ENCODE measurements at regions not wholly inside any gene's neighbourhood (a gene's known extent, or its start where the extent isn't known, plus 50 kb on each side); places are given as distances from the start of the nearest gene placed in this dataset.

DNA sequence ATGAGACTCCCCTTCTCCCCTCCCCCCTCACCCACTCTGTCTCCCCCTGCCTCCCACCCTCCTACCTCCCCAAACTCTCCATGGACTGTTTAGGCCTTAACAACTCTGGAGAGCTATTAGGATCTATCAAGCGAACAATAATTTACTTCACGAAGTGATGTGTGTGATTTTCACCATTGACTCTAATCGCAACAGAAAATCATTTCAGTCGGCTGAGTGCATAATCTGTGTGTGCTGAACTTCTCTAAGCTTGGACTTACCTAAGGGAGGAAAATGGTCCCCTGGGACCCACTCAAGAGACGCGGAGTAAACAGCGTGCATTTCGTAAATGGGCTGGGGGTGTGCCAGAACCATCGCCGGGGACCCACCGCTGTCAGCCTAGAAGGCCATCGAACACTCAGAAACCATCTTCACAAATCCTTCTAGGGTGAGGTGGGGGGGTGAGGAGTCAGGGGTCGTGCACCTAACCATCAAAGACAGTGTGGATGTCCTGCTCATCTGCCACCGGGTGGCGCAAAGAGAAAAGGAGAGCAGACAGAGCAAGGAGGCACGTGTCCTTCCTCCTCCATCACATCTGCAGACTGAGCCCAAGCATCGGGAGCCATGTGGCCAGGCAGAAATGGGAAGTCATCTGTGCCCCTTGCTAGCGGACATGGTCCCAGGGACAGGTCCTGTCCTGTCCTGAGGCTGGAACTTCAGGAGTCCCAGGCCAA, 62.1 kb upstream of the NUP50 start (continued):
- TF ChIP-seq MYC (IDR thresholded peaks at IDR 0.05; ENCODE audit: low read depth, low read length) (peak; percentile 70), MYC (CRISPR knock-in tag; IDR thresholded peaks at IDR 0.05; ENCODE audit: borderline replicate concordance, low read depth) (no peak)

DNA sequence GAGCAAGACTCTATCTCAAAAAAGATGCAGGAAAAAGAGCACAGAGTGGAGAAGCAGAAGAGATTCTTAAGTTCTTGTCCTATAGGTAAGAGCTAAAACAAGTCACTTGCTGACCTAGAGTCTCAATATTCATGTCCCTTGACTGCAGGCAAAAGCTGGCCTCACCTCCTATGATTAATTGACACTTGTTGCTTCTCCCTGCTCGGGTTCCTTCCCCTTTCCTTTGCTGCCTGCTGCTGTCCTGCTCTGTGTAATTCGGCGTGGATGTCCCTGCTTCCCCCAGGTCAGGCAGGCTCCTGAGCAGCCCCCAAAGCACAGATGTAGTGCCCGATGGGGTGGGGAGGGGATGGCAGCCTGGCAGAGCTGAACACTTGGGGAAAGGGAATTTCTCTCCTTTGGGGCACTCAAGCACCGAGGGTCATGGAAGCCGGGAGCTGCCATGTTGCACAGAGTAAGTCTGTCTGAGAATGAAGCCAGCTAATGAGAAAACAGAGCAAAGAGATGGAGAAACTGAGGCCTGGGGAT, 60.8 kb upstream of the NUP50 start:
- POLR2A ChIA-PET, result no interaction called here
- peaks cover 2 to 16% of the 10 kb centered on the region in 2 experiments; a peak in 3 of 5 replicates for H3K27me3 ChIP-seq (ENCODE audit: control insufficient read depth in 2 of 2, insufficient read depth in 2 of 2, low read length in 2 of 2)
- no peak overlapping the region for H3K4me2 ChIP-seq (ENCODE audit: insufficient read depth, low read length)
- in situ Hi-C loops (cut with MboI), result loop anchor here (10.0 kb wide), 2 partner anchors 52 to 352 kb away; no protein-coding TSS in a partner anchor
- 0% methylated on average over 4 of the region's 6 CpGs for WGBS (ENCODE audit: insufficient coverage, low coverage, missing lambda C conversion rate)
- no peak overlapping the region for H3K4me3 ChIP-seq
- H2AFZ ChIP-seq (ENCODE audit: low read depth, low read length), result no peak overlapping the region
- no peaks in the 10 kb centered on the region for H3K9me3 ChIP-seq (replicated peaks; ENCODE audit: control insufficient read depth, insufficient read depth, low read depth, low read length)
- H3K4me1 ChIP-seq (replicated peaks in 1 of 2; ENCODE audit: control insufficient read depth in 2 of 2, insufficient read depth in 2 of 2, low read length in 2 of 2), result no peaks in the 10 kb centered on the region; a peak in 1 of 5 replicates
- intact Hi-C loops (cut with micrococcal nuclease), result loop anchor here (10.0 kb wide), 1 partner anchor 102 kb away; no protein-coding TSS in a partner anchor
- H3K9me1 ChIP-seq (ENCODE audit: control insufficient read depth, insufficient read depth, low read length), result no peaks in the 10 kb centered on the region
- H3K27ac ChIP-seq (ENCODE audit: extremely low read depth, low read depth, low read length), result no peak overlapping the region
- DNase-seq (ENCODE audit: extremely low read depth in 1 of 4, low spot score in 3 of 4), result no peak
- no TSS peak for BruUV-seq (replicated peaks)
- no peak for FAIRE-seq
- no peaks in the 10 kb centered on the region for H3K36me3 ChIP-seq (ENCODE audit: control insufficient read depth, insufficient read depth, low read length)
- CTCF ChIA-PET (ENCODE audit: low intra/inter-chr PET ratio), result interaction anchor here (0.7 kb wide), 1 partner anchor 60 kb away, joined by 3 read pairs; no protein-coding TSS in a partner anchor
- H4K20me1 ChIP-seq (replicated peaks; ENCODE audit: control insufficient read depth, insufficient read depth, low read length), result no peaks in the 10 kb centered on the region
- no peak overlapping the region for H3K9ac ChIP-seq (ENCODE audit: insufficient read depth in 1 of 2, low read depth in 2 of 2, low read length in 2 of 2)
- ATAC-seq, result no peak
- no peaks in the 10 kb centered on the region for H3K79me2 ChIP-seq (ENCODE audit: control insufficient read depth, insufficient read depth, low read length)
- TF ChIP-seq STAT5A (IDR thresholded peaks at IDR 0.05; ENCODE audit: borderline replicate concordance, low read length) (no peak), ZZZ3 (IDR thresholded peaks at IDR 0.05) (no peak), MXI1 (IDR thresholded peaks at IDR 0.05; ENCODE audit: low read depth, low read length) (no peak), RBM17 (IDR thresholded peaks at IDR 0.05; ENCODE audit: borderline replicate concordance, low read depth, low read length) (no peak), KAT2B (IDR thresholded peaks at IDR 0.05; ENCODE audit: low read depth, low read length) (no peak), SOX6 (IDR thresholded peaks at IDR 0.05) (no peak), MEIS2 (IDR thresholded peaks at IDR 0.05; ENCODE audit: partially characterized antibody) (no peak), GATAD2A (IDR thresholded peaks at IDR 0.05) (no peak)
- TF ChIP-seq, protein P1, sequence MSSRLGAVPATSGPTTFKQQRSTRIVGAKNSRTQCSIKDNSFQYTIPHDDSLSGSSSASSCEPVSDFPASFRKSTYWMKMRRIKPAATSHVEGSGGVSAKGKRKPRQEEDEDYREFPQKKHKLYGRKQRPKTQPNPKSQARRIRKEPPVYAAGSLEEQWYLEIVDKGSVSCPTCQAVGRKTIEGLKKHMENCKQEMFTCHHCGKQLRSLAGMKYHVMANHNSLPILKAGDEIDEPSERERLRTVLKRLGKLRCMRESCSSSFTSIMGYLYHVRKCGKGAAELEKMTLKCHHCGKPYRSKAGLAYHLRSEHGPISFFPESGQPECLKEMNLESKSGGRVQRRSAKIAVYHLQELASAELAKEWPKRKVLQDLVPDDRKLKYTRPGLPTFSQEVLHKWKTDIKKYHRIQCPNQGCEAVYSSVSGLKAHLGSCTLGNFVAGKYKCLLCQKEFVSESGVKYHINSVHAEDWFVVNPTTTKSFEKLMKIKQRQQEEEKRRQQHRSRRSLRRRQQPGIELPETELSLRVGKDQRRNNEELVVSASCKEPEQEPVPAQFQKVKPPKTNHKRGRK (tag; IDR thresholded peaks at IDR 0.05), result no peak
- TF ChIP-seq, protein P2, sequence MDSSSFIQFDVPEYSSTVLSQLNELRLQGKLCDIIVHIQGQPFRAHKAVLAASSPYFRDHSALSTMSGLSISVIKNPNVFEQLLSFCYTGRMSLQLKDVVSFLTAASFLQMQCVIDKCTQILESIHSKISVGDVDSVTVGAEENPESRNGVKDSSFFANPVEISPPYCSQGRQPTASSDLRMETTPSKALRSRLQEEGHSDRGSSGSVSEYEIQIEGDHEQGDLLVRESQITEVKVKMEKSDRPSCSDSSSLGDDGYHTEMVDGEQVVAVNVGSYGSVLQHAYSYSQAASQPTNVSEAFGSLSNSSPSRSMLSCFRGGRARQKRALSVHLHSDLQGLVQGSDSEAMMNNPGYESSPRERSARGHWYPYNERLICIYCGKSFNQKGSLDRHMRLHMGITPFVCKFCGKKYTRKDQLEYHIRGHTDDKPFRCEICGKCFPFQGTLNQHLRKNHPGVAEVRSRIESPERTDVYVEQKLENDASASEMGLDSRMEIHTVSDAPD (CRISPR knock-in tag; IDR thresholded peaks at IDR 0.05), result no peak
